Thyroid gland (tissue), 4 donors: ENCODE measurements at regions not wholly inside any gene's neighbourhood (a gene's known extent, or its start where the extent isn't known, plus 50 kb on each side); places are given as distances from the start of the nearest gene placed in this dataset.
"Not testable (repeated sequence)": the region's sequence is repeated elsewhere in the genome, so short reads cannot be mapped to it uniquely, and the experiment has no call there.

Source experiments
- DNase-seq, 2 donors: peaks; one replicate each; pipeline ENCODE4 v3.0.0-alpha.2; 2019
- H3K27ac ChIP-seq, 3 donors: fragments of 200-600 bp; sonication (generic); 1 replicate in 2 of 3; 2 replicates in 1 of 3; pipeline ENCODE4 v1.5.1; 2016 to 2019; ENCODE audit warnings: mild to moderate bottlenecking in 1 of 3, moderate library complexity in 1 of 3
- H3K27me3 ChIP-seq: fragments of 200-600 bp; sonication (generic); one replicate; pipeline ENCODE4 v1.5.1; 2019
- H3K36me3 ChIP-seq, 2 donors: fragments of 200-600 bp; sonication (generic); one replicate each; pipeline ENCODE4 v1.5.1; 2016 to 2019
- H3K4me1 ChIP-seq, 2 donors: fragments of 200-600 bp; sonication (generic); one replicate each; pipeline ENCODE4 v1.5.1; 2017 to 2019
- H3K4me3 ChIP-seq, 3 donors: fragments of 200-600 bp; sonication (generic); replicated peaks in 1 of 3; 1 replicate in 2 of 3; 2 replicates in 1 of 3; pipeline ENCODE4 v1.5.1; 2016; ENCODE audit warnings: mild to moderate bottlenecking in 1 of 3
- H3K9me3 ChIP-seq: fragments of 200-600 bp; sonication (generic); one replicate; pipeline ENCODE4 v1.5.1; 2017
- POLR2A ChIP-seq, 2 donors: fragments of 450-650 bp; IDR thresholded peaks; one replicate each; pipeline ENCODE4 v1.6.1; 2017; ENCODE audit warnings: antibody characterized with exemption in 2 of 2, mild to moderate bottlenecking in 2 of 2, moderate library complexity in 1 of 2
- WGBS, 2 donors: methylation state at CpG; one replicate each; pipeline ENCODE4 v1.1.5; 2017; 5-methylcytosine and 5-hydroxymethylcytosine counted together
- intact Hi-C: fragments of 100-400 bp; cut with DNase I; formaldehyde crosslinking; loops from one replicate; pipeline ENCODE4 v1.15.1; 2023
- TF ChIP-seq, protein P1 (sequence below), 6 experiments: fragments of 200-600 bp in 3 of 6; fragments of 450-650 bp in 3 of 6; sonication (generic) in 3 of 6; IDR thresholded peaks; one replicate each; pipeline ENCODE4 v1.5.1; 2016 to 2019; ENCODE audit warnings: antibody characterized with exemption in 6 of 6, mild to moderate bottlenecking in 2 of 6, inconsistent platforms in 1 of 6, moderate library complexity in 1 of 6

DNA sequence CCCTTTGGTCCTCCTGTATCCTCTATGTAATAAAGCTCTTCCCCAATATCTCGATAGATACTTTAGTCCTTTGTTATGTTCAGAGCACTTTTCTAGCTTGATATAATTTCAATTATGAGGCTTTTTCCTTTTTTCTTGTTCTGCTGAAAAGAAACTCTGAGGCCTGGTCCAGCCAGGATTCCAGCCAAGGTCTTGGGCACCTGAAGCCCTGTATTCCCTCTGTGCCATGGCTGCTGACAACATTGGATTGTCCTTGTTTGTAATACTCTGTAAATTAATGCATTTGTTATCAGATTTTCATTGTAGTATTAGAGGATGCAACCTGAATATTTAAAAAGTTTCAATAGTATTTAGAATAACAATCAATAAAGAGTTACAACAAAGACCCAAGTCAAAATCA, 67.9 kb upstream of the ADAMTS5 start:
- Histone ChIP-seq H3K4me3 (no peak overlapping the region), H3K4me1 (no peaks in the 10 kb centered on the region), H3K36me3 (no peaks in the 10 kb centered on the region), H3K9me3 (no peaks in the 10 kb centered on the region), H3K27me3 (no peaks in the 10 kb centered on the region), H3K27ac (no peak overlapping the region)
- intact Hi-C loops, result no loop called here
- DNase-seq, result no peak
- no peak for TF ChIP-seq POLR2A (IDR thresholded peaks at IDR 0.05)
- TF ChIP-seq, protein P1, sequence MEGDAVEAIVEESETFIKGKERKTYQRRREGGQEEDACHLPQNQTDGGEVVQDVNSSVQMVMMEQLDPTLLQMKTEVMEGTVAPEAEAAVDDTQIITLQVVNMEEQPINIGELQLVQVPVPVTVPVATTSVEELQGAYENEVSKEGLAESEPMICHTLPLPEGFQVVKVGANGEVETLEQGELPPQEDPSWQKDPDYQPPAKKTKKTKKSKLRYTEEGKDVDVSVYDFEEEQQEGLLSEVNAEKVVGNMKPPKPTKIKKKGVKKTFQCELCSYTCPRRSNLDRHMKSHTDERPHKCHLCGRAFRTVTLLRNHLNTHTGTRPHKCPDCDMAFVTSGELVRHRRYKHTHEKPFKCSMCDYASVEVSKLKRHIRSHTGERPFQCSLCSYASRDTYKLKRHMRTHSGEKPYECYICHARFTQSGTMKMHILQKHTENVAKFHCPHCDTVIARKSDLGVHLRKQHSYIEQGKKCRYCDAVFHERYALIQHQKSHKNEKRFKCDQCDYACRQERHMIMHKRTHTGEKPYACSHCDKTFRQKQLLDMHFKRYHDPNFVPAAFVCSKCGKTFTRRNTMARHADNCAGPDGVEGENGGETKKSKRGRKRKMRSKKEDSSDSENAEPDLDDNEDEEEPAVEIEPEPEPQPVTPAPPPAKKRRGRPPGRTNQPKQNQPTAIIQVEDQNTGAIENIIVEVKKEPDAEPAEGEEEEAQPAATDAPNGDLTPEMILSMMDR (IDR thresholded peaks at IDR 0.05), result no peak
- WGBS, 2 donors, result 98% methylated on average over 1 of the region's 1 CpG

DNA sequence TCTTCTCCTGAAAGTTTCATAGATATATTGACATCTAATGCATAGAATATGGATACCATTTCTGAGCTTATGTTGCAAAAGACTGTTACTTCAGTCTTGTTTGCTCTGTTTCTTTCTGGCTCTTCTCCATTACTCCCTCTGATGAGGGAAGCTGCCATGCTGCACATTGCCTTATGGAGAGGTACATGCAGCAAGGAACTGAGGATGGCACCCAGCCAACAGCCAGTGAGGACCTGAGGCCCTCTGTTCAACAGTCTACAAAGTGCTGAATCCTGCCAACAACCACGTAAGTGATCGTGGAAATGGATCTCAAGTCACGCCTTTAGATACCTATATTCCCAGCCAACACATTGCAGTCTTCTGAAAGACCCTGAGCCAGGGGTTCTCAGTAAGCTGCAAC, 66.6 kb upstream of the ADAMTS5 start:
- DNase-seq, result peak; percentile 7 to 10
- Histone ChIP-seq H3K4me3 (no peak overlapping the region), H3K9me3 (no peaks in the 10 kb centered on the region), H3K27me3 (no peaks in the 10 kb centered on the region), H3K27ac (no peak overlapping the region), H3K4me1 (no peaks in the 10 kb centered on the region), H3K36me3 (no peaks in the 10 kb centered on the region)
- 34 to 59% methylated on average over 3 of the region's 3 CpGs for WGBS, 2 donors
- intact Hi-C loops, result no loop called here
- TF ChIP-seq, protein P1 (IDR thresholded peaks at IDR 0.05), result no peak
- TF ChIP-seq POLR2A (IDR thresholded peaks at IDR 0.05), result no peak

DNA sequence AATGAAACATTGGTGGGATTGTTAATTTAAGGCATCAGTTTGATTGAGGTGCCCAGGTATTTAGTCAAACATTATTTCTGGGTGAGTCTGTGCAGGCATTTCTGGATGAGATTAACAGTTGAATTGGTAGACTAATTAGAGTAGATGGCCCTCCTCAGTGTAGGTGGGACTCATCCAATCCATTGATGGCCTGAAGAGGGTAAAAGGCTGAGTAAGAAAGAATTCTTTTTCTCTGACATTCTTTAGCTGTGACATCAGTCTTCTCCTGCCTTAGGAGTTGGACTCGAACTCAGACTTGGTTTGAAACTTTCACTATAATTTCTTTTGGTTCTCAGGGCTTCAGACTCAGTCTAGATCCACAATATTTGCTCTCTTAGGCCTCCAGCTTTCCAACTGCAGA, 59.6 kb upstream of the ADAMTS5 start:
- Histone ChIP-seq H3K9me3 (no peaks in the 10 kb centered on the region), H3K4me3 (no peak overlapping the region), H3K27me3 (no peaks in the 10 kb centered on the region), H3K27ac (no peak overlapping the region), H3K36me3 (no peaks in the 10 kb centered on the region), H3K4me1 (no peaks in the 10 kb centered on the region)
- WGBS, 2 donors, result 77 to 88% methylated on average over 1 of the region's 1 CpG
- DNase-seq, result no peak
- intact Hi-C loops, result no loop called here
- TF ChIP-seq, protein P1 (IDR thresholded peaks at IDR 0.05), result no peak
- TF ChIP-seq POLR2A (IDR thresholded peaks at IDR 0.05), result no peak

DNA sequence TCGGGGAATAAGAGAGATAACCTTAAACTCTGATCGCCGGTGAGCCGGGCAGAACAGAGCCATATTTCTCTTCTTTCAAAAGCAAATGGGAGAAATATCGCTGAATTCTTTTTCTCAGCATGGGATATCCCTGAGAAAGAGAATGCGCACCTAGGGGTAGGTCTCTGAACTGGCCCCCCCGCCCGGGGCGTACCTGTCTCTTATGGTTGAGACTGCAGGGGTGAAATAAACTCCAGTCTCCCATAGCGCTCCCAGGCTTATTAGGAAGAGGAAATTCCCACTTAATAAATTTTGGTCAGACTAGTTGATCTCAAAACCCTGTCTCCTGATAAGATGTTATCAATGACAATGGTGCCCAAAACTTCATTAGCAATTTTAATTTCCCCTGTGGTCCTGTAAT, 58.8 kb upstream of the ADAMTS5 start:
- H3K4me3 ChIP-seq, H3K4me1 ChIP-seq, intact Hi-C loops, H3K27ac ChIP-seq, DNase-seq, H3K36me3 ChIP-seq, H3K9me3 ChIP-seq, H3K27me3 ChIP-seq: not testable (repeated sequence)
- 77 to 84% methylated on average over 10 of the region's 10 CpGs for WGBS, 2 donors

DNA sequence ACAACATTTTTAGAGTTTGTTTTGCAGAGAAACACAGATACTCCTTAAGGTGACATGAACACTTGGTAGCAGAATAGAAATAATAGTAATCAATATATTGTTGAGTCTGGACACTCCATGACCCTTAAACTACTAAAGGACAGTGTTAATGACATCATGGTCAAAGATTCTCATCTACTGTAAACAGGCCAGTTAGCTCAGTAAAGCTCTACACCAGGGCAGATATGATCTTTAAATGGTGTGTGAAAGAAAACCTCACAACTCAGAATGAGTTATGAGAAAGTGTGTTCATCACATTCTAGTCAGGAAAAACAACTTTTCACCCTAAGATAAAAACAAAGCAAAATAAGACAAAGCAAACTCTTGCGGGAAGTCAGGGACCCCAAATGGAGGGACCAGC, 58.1 kb upstream of the ADAMTS5 start:
- H3K36me3 ChIP-seq, result no peaks in the 10 kb centered on the region
- no peaks in the 10 kb centered on the region for H3K9me3 ChIP-seq
- DNase-seq, result no peak
- no peaks in the 10 kb centered on the region for H3K27me3 ChIP-seq
- intact Hi-C loops, result no loop called here
- no peak overlapping the region for H3K27ac ChIP-seq
- WGBS, 2 donors, result 89 to 92% methylated on average over 1 of the region's 1 CpG
- no peaks in the 10 kb centered on the region for H3K4me1 ChIP-seq
- no peak overlapping the region for H3K4me3 ChIP-seq
- no peak for TF ChIP-seq POLR2A (IDR thresholded peaks at IDR 0.05)
- TF ChIP-seq, protein P1 (IDR thresholded peaks at IDR 0.05), result no peak

DNA sequence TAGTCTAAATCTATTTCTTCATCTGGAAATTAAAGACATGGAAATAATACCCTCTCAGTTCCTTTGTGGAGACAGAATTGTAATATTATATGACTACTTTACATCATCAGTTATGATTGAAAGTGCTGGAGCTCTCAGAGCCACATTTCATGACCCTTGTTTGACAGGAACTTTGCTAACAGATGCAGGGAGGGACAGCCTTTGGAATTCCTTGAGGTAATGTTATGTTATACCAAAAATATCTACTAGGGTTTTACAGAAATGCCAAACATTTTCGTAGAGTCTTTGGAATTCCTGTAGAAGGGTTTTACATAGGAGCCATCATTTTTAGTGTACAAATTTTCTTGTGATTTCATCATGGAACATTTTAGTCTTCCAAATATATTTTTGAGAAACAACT, 57.4 kb upstream of the ADAMTS5 start:
- DNase-seq, result no peak
- WGBS, 2 donors, result 53% methylated on average over 1 of the region's 1 CpG
- Histone ChIP-seq H3K36me3 (no peaks in the 10 kb centered on the region), H3K9me3 (no peaks in the 10 kb centered on the region), H3K4me3 (no peak overlapping the region), H3K27me3 (no peaks in the 10 kb centered on the region), H3K4me1 (no peaks in the 10 kb centered on the region), H3K27ac (no peak overlapping the region)
- intact Hi-C loops, result no loop called here
- TF ChIP-seq, protein P1 (IDR thresholded peaks at IDR 0.05), result no peak
- TF ChIP-seq POLR2A (IDR thresholded peaks at IDR 0.05), result no peak
